Progenitor cell of endocrine pancreas (in vitro differentiated cells): ENCODE measurements at regions not wholly inside any gene's neighbourhood (a gene's known extent, or its start where the extent isn't known, plus 50 kb on each side); places are given as distances from the start of the nearest gene placed in this dataset.

Experiments used
- DNase-seq: peaks from one replicate; pipeline ENCODE4 v3.0.0; 2021; ENCODE audit warnings: low spot score; ENCODE audit not compliant: unreplicated experiment
- H3K27ac Mint-ChIP-seq: 2 replicates; pipeline ENCODE4 v1.8.0; 2021; ENCODE audit warnings: mild to moderate bottlenecking, moderate library complexity, mixed read lengths
- H3K27me3 Mint-ChIP-seq: 2 replicates; pipeline ENCODE4 v1.8.0; 2021; ENCODE audit warnings: mixed read lengths
- H3K36me3 Mint-ChIP-seq: 2 replicates; pipeline ENCODE4 v1.8.0; 2022; ENCODE audit warnings: mixed read lengths; ENCODE audit not compliant: insufficient read depth
- H3K4me1 Mint-ChIP-seq: 2 replicates; pipeline ENCODE4 v1.8.0; 2021; ENCODE audit warnings: low read depth, mixed read lengths
- H3K4me3 Mint-ChIP-seq: 2 replicates; pipeline ENCODE4 v1.8.0; 2021; ENCODE audit warnings: low read depth, mild to moderate bottlenecking, moderate library complexity, mixed read lengths
- H3K9me3 Mint-ChIP-seq: 2 replicates; pipeline ENCODE4 v1.8.0; 2021; ENCODE audit warnings: low read depth, mixed read lengths
- TF ChIP-seq, protein P1 (sequence below): fragments of 200-600 bp; sonication (generic); IDR thresholded peaks from one replicate; pipeline ENCODE4 v1.5.0; 2021; ENCODE audit warnings: antibody characterized with exemption, mild to moderate bottlenecking; ENCODE audit not compliant: unreplicated experiment

DNA sequence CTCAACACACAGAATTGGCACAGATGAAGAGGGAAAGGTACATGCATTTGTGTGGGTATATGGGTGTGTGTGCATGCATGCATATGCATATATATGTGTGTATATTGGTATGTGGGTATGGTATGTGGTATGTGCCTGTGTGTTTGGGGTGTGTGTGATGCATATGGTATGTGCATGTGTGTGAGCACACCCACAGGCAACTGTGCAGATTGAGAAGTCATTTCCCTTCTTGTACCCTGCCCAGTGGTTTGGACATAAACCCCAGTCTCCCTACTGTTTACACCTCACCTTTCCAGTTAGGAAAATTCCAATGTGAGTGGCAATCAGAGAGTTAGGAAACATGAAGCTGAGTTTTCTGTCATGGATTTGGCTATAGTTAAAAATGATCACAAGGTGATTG, 178.0 kb downstream of the NXNL2 start:
- TF ChIP-seq, protein P1, sequence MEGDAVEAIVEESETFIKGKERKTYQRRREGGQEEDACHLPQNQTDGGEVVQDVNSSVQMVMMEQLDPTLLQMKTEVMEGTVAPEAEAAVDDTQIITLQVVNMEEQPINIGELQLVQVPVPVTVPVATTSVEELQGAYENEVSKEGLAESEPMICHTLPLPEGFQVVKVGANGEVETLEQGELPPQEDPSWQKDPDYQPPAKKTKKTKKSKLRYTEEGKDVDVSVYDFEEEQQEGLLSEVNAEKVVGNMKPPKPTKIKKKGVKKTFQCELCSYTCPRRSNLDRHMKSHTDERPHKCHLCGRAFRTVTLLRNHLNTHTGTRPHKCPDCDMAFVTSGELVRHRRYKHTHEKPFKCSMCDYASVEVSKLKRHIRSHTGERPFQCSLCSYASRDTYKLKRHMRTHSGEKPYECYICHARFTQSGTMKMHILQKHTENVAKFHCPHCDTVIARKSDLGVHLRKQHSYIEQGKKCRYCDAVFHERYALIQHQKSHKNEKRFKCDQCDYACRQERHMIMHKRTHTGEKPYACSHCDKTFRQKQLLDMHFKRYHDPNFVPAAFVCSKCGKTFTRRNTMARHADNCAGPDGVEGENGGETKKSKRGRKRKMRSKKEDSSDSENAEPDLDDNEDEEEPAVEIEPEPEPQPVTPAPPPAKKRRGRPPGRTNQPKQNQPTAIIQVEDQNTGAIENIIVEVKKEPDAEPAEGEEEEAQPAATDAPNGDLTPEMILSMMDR, result no peak
- Mint-ChIP-seq H3K27me3 (no peaks in the 10 kb centered on the region), H3K9me3 (peaks cover 4% of the 10 kb centered on the region), H3K4me1 (peaks cover 4% of the 10 kb centered on the region), H3K4me3 (no peak overlapping the region), H3K27ac (no peak overlapping the region), H3K36me3 (no peaks in the 10 kb centered on the region)
- no peak for DNase-seq

DNA sequence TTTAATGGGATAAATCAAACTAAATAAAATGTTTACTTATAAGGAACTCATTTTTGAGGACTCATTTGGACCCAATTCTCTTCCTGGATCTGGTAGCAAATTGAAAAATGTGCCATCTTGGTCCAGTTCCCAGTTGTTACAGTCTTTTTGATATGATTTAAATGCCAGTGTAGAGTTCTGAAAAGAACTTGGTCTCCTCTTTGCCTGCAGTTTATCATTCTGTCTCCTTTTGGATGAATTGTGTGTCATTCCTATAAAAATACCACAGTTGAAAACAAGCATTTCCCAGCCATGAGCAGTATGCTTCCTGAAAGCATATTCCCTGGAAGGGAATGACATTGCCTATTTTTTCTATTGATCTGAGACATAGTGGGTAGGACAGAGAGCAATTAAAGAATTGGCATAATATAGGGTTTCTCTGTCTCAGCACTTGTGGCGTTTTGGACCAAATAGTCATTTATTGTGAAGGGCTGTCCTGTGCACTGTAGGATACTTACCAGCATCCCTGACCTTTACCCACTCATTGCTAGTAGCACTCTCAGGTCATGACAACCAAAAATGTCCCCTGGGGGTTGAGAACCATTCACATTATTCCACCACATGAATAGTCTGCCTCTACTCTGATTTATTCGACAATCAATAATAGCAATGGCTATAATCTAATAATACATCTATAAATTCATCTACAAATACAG, 181.8 kb downstream of the NXNL2 start:
- DNase-seq, result no peak
- Mint-ChIP-seq H3K27me3 (no peaks in the 10 kb centered on the region), H3K27ac (no peak overlapping the region), H3K4me3 (no peak overlapping the region), H3K9me3 (no peaks in the 10 kb centered on the region), H3K36me3 (no peaks in the 10 kb centered on the region), H3K4me1 (peaks cover 4% of the 10 kb centered on the region)
- TF ChIP-seq, protein P1, result no peak

- no peaks in the 10 kb centered on the region for H3K36me3 Mint-ChIP-seq
- no peaks in the 10 kb centered on the region for H3K27me3 Mint-ChIP-seq
- H3K4me1 Mint-ChIP-seq, result no peaks in the 10 kb centered on the region
- H3K4me3 Mint-ChIP-seq, result no peak overlapping the region
- no peak overlapping the region for H3K27ac Mint-ChIP-seq
- no peak for DNase-seq
- TF ChIP-seq, protein P1, result no peak
- no peaks in the 10 kb centered on the region for H3K9me3 Mint-ChIP-seq
Measured at GRCh38 chr9:88721025-88721424, 186.0 kb downstream of the NXNL2 start.

GRCh38 chr9:88721495-88722279, 186.7 kb downstream of the NXNL2 start:
- no peaks in the 10 kb centered on the region for H3K9me3 Mint-ChIP-seq
- H3K4me1 Mint-ChIP-seq, result no peaks in the 10 kb centered on the region
- H3K27ac Mint-ChIP-seq, result no peak overlapping the region
- no peak overlapping the region for H3K4me3 Mint-ChIP-seq
- no peaks in the 10 kb centered on the region for H3K36me3 Mint-ChIP-seq
- TF ChIP-seq, protein P1, result no peak
- DNase-seq, result no peak
- H3K27me3 Mint-ChIP-seq, result no peaks in the 10 kb centered on the region

DNA sequence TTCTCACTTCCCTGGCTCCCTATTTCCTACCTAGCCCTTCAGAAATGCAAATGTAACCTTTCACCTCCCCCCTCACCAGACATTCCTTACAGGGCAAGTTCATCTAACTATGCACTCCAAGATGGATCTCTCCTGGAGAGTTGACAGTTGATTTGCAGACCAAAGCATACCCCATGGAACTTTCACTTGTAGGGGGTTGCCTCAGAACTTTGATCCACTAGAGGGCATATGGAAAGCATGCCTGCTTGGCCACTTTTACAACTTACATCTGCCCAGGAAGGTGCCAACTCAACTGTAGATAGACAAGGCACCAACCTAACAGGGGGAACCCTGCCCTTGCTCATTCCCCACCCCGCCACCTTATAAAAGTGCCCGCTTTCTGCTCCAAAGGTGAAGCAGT, 187.8 kb downstream of the NXNL2 start:
- Mint-ChIP-seq H3K4me1 (no peaks in the 10 kb centered on the region), H3K27ac (no peak overlapping the region)

More for the DNA sequence above, 187.8 kb downstream of the NXNL2 start:
- TF ChIP-seq, protein P1, result no peak
- Mint-ChIP-seq H3K9me3 (no peaks in the 10 kb centered on the region), H3K36me3 (no peaks in the 10 kb centered on the region), H3K27me3 (peaks cover under 1% of the 10 kb centered on the region), H3K4me3 (no peak overlapping the region)
- no peak for DNase-seq
